ENCODE measurements at regions not wholly inside any gene's neighbourhood (a gene's known extent, or its start where the extent isn't known, plus 50 kb on each side); places are given as distances from the start of the nearest gene placed in this dataset.

DNA sequence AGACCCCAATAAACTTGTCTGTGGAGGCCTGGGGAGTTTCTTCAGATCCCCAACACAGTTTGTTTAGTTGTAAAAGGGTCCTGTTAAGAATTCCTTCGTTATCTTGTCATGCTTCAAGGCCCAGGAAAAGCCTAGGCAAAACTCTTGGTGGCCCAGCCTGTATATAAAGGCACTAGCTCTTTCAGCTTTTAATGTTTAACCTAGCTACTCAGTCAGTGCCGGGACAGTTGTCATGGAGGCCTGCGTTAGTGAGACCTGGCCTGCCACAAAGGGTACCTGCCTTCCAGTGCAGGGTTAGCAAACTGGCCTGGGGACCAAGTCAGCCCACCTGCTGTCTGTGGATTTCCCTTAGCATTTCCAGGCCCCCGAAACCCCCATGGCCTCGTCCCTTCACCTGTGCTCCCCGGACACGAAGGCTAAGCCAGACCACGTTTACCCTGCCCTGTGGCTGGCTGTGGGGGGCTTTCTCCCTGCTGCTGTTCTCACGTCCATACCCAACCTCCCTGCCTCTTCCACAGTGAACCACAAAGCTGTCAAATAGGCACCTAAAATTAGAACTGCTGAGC is 96.9 kb upstream of the PPP2R2D start:
- H3K4me1 ChIP-seq: no peaks in the 10 kb centered on the region
- H3K9me3 ChIP-seq: peaks cover 9% of the 10 kb centered on the region; the same call in 2 of the 3 replicates
- 50% methylated on average over 9 of the region's 9 CpGs for WGBS (ENCODE audit: missing lambda C conversion rate)
- no peak for FAIRE-seq
- no peak overlapping the region for H3K27ac ChIP-seq
- ATAC-seq: no peak
- POLR2A ChIA-PET: no interaction called here
- TF ChIP-seq CHD4 (IDR thresholded peaks at IDR 0.05; ENCODE audit: borderline replicate concordance) (no peak), FOXS1 (CRISPR knock-in tag; IDR thresholded peaks at IDR 0.05) (no peak)
- no peak for DNase-seq (ENCODE audit: low read depth in 1 of 2, low spot score in 1 of 2)
- no peak overlapping the region for H3K4me2 ChIP-seq
- H3K4me3 ChIP-seq: no peak overlapping the region
- CTCF ChIA-PET: no interaction called here

DNA sequence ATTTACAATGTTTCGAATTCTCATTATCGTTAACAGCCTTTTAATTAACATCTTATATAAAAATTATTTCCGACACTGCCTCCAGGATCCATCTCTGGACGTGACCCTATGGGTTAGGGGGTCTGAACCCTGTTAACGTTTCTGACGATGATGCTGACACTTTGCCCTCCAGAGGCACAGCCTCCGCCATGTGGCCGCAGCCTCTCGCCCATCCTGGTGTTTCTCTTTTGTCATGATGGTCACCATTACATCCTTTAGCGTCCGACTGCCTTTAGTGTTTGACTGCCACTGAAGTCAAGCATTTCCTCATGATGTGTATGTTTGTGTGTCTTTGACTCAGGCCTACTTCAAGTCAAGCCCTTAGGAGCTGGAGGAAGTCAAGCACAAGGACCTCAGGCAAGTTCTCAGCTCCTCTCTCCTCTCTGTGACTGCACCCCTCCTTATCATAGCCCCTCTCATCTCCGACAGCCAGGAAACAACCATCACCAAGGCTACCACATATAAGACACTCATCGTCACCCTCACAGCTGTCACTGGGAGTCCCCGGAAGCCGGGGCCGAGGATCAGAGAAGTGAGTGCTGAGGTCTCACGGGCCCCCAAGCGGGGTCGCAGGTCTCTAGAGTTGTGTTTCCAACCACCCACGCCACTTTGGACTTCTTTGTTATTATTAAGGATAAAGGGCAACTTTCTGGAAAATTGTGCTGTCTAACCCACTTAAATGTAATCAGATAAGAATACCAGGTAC is 96.1 kb upstream of the PPP2R2D start:
- DNase-seq (ENCODE audit: low read depth in 1 of 2, low spot score in 1 of 2) (no peak), FAIRE-seq (no peak), ATAC-seq (no peak)
- Histone ChIP-seq H3K27ac (no peak overlapping the region), H3K9me3 (peaks cover 3% of the 10 kb centered on the region; the same call in 2 of the 3 replicates), H3K4me1 (no peaks in the 10 kb centered on the region), H3K4me3 (no peak overlapping the region), H3K4me2 (no peak overlapping the region)
- no peak for TF ChIP-seq NPAS2 (CRISPR knock-in tag; IDR thresholded peaks at IDR 0.05; ENCODE audit: borderline replicate concordance)
- no peak for TF ChIP-seq HOXA7 (CRISPR knock-in tag; IDR thresholded peaks at IDR 0.05)
- TF ChIP-seq CBX8 (IDR thresholded peaks at IDR 0.05): no peak
- TF ChIP-seq ZFP36 (IDR thresholded peaks at IDR 0.05; ENCODE audit: borderline replicate concordance, partially characterized antibody): no peak
- TF ChIP-seq, protein P1, sequence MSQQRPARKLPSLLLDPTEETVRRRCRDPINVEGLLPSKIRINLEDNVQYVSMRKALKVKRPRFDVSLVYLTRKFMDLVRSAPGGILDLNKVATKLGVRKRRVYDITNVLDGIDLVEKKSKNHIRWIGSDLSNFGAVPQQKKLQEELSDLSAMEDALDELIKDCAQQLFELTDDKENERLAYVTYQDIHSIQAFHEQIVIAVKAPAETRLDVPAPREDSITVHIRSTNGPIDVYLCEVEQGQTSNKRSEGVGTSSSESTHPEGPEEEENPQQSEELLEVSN (IDR thresholded peaks at IDR 0.05; ENCODE audit: borderline replicate concordance, low read depth): no peak
- TF ChIP-seq NFE2L2 (conservative IDR thresholded peaks at IDR 0.05; ENCODE audit: low read length): no peak
- no peak for TF ChIP-seq RNF2 (IDR thresholded peaks at IDR 0.05; ENCODE audit: borderline replicate concordance, low read depth)
- TF ChIP-seq, protein P2, sequence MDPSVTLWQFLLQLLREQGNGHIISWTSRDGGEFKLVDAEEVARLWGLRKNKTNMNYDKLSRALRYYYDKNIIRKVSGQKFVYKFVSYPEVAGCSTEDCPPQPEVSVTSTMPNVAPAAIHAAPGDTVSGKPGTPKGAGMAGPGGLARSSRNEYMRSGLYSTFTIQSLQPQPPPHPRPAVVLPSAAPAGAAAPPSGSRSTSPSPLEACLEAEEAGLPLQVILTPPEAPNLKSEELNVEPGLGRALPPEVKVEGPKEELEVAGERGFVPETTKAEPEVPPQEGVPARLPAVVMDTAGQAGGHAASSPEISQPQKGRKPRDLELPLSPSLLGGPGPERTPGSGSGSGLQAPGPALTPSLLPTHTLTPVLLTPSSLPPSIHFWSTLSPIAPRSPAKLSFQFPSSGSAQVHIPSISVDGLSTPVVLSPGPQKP (IDR thresholded peaks at IDR 0.05; ENCODE audit: low read depth, low read length): no peak
- TF ChIP-seq FOXS1 (CRISPR knock-in tag; IDR thresholded peaks at IDR 0.05): no peak
- no peak for TF ChIP-seq CHD4 (IDR thresholded peaks at IDR 0.05; ENCODE audit: borderline replicate concordance)
- no peak for TF ChIP-seq CBX2 (IDR thresholded peaks at IDR 0.05; ENCODE audit: borderline replicate concordance, low read depth)
- TF ChIP-seq ESRRA (IDR thresholded peaks at IDR 0.05; ENCODE audit: borderline replicate concordance, low read length): no peak
- no peak for TF ChIP-seq KDM5A (IDR thresholded peaks at IDR 0.05)
- TF ChIP-seq TFCP2L1 (CRISPR knock-in tag; IDR thresholded peaks at IDR 0.05): no peak
- TF ChIP-seq, protein P3, sequence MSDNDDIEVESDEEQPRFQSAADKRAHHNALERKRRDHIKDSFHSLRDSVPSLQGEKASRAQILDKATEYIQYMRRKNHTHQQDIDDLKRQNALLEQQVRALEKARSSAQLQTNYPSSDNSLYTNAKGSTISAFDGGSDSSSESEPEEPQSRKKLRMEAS (IDR thresholded peaks at IDR 0.05): no peak
- no peak for TF ChIP-seq RARB (CRISPR knock-in tag; IDR thresholded peaks at IDR 0.05)
- no peak for TF ChIP-seq RCOR1 (IDR thresholded peaks at IDR 0.05; ENCODE audit: low read depth, low read length)
- TF ChIP-seq, protein P4, sequence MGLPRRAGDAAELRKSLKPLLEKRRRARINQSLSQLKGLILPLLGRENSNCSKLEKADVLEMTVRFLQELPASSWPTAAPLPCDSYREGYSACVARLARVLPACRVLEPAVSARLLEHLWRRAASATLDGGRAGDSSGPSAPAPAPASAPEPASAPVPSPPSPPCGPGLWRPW (IDR thresholded peaks at IDR 0.05): no peak
- ChIA-PET CTCF (no interaction called here), POLR2A (no interaction called here)
- 63% methylated on average over 20 of the region's 20 CpGs for WGBS (ENCODE audit: missing lambda C conversion rate)

DNA sequence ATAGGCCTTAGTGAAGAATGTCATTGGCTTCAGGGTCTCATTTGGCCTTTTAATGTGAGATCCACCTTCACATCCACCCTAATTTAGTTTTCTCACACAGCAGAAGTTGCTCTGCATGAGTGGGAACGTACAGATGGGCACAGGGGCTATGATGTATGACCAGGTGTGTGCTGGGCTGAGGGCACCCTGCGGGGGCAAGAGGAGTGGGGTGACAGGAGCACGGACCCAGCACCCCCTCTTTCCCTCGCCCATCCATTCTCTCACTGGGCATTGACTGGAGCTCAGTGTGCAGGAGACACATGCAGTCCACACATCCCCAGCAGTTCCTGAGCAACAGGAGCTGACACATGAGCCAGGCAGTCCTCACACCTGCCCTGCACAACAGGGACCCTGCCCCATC is 95.1 kb upstream of the PPP2R2D start:
- Histone ChIP-seq H3K4me1 (no peaks in the 10 kb centered on the region), H3K27ac (no peak overlapping the region), H3K9me3 (no peaks in the 10 kb centered on the region), H3K4me3 (no peak overlapping the region), H3K4me2 (no peak overlapping the region)
- ATAC-seq: no peak
- DNase-seq (ENCODE audit: low read depth in 1 of 2, low spot score in 1 of 2): no peak
- ChIA-PET POLR2A (no interaction called here), CTCF (interaction anchor here (1.3 to 1.6 kb wide), 2 partner anchors 28 to 35 kb away, joined by 3 to 4 read pairs; no protein-coding TSS in a partner anchor)
- WGBS (ENCODE audit: missing lambda C conversion rate): 19% methylated on average over 4 of the region's 4 CpGs
- no peak for FAIRE-seq
- TF ChIP-seq TP53 (CRISPR knock-in tag; IDR thresholded peaks at IDR 0.05) (no peak), JUN (IDR thresholded peaks at IDR 0.05) (no peak), ESRRA (IDR thresholded peaks at IDR 0.05; ENCODE audit: borderline replicate concordance, low read length) (no peak), RARB (CRISPR knock-in tag; IDR thresholded peaks at IDR 0.05) (no peak), SMC3 (IDR thresholded peaks at IDR 0.05) (no peak), NR3C1 (IDR thresholded peaks at IDR 0.05) (no peak), CHD4 (IDR thresholded peaks at IDR 0.05; ENCODE audit: borderline replicate concordance) (no peak)
- TF ChIP-seq, protein P5, sequence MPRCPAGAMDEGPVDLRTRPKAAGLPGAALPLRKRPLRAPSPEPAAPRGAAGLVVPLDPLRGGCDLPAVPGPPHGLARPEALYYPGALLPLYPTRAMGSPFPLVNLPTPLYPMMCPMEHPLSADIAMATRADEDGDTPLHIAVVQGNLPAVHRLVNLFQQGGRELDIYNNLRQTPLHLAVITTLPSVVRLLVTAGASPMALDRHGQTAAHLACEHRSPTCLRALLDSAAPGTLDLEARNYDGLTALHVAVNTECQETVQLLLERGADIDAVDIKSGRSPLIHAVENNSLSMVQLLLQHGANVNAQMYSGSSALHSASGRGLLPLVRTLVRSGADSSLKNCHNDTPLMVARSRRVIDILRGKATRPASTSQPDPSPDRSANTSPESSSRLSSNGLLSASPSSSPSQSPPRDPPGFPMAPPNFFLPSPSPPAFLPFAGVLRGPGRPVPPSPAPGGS (IDR thresholded peaks at IDR 0.05): no peak
- TF ChIP-seq, protein P6, sequence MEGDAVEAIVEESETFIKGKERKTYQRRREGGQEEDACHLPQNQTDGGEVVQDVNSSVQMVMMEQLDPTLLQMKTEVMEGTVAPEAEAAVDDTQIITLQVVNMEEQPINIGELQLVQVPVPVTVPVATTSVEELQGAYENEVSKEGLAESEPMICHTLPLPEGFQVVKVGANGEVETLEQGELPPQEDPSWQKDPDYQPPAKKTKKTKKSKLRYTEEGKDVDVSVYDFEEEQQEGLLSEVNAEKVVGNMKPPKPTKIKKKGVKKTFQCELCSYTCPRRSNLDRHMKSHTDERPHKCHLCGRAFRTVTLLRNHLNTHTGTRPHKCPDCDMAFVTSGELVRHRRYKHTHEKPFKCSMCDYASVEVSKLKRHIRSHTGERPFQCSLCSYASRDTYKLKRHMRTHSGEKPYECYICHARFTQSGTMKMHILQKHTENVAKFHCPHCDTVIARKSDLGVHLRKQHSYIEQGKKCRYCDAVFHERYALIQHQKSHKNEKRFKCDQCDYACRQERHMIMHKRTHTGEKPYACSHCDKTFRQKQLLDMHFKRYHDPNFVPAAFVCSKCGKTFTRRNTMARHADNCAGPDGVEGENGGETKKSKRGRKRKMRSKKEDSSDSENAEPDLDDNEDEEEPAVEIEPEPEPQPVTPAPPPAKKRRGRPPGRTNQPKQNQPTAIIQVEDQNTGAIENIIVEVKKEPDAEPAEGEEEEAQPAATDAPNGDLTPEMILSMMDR (IDR thresholded peaks at IDR 0.05): no peak
- TF ChIP-seq, protein P7, sequence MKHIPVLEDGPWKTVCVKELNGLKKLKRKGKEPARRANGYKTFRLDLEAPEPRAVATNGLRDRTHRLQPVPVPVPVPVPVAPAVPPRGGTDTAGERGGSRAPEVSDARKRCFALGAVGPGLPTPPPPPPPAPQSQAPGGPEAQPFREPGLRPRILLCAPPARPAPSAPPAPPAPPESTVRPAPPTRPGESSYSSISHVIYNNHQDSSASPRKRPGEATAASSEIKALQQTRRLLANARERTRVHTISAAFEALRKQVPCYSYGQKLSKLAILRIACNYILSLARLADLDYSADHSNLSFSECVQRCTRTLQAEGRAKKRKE (CRISPR knock-in tag; IDR thresholded peaks at IDR 0.05; ENCODE audit: low read depth): no peak
- TF ChIP-seq, protein P8, sequence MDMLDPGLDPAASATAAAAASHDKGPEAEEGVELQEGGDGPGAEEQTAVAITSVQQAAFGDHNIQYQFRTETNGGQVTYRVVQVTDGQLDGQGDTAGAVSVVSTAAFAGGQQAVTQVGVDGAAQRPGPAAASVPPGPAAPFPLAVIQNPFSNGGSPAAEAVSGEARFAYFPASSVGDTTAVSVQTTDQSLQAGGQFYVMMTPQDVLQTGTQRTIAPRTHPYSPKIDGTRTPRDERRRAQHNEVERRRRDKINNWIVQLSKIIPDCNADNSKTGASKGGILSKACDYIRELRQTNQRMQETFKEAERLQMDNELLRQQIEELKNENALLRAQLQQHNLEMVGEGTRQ (IDR thresholded peaks at IDR 0.05): no peak
